Bronchial epithelial cell (primary cell): ENCODE measurements at regions not wholly inside any gene's neighbourhood (a gene's known extent, or its start where the extent isn't known, plus 50 kb on each side); places are given as distances from the start of the nearest gene placed in this dataset.

Experiments used
- DNase-seq: peaks from one replicate; pipeline ENCODE4 v3.0.0-alpha.2; 2010; ENCODE audit warnings: low read depth
- FAIRE-seq: peaks from 2 replicates; lab custom pipeline; 2011; peaks lifted over from hg19 to GRCh38; lab: Jason Lieb, UNC
- H3K27me3 ChIP-seq: 2 replicates; pipeline ENCODE4 v1.5.1; 2011; ENCODE audit warnings: low read length; ENCODE audit not compliant: control insufficient read depth, insufficient read depth
- H3K36me3 ChIP-seq: 2 replicates; pipeline ENCODE4 v1.5.1; 2011; ENCODE audit warnings: low read length; ENCODE audit not compliant: control insufficient read depth, insufficient read depth
- H3K4me3 ChIP-seq: 2 replicates; pipeline ENCODE4 v1.5.1; 2011; ENCODE audit warnings: mild to moderate bottlenecking, low read depth, low read length, control low read depth
- CTCF ChIP-seq: IDR thresholded peaks from 2 replicates; pipeline ENCODE4 v1.5.1; 2011; ENCODE audit warnings: mild to moderate bottlenecking, moderate library complexity, low read length, control low read depth, inconsistent platforms; ENCODE audit not compliant: insufficient read depth, severe bottlenecking

- no peak for TF ChIP-seq CTCF
- H3K36me3 ChIP-seq, result no peaks in the 10 kb centered on the region
- H3K27me3 ChIP-seq, result no peaks in the 10 kb centered on the region
- DNase-seq, result no peak
- no peak for FAIRE-seq
- H3K4me3 ChIP-seq, result no peak overlapping the region
Observed at GRCh38 chr6:103554911-103555310, 1304.8 kb downstream of the HACE1 start.

- FAIRE-seq, result no peak
- DNase-seq, result no peak
- Histone ChIP-seq H3K4me3 (no peak overlapping the region), H3K36me3 (no peaks in the 10 kb centered on the region), H3K27me3 (no peaks in the 10 kb centered on the region)
- no peak for TF ChIP-seq CTCF
Observed at GRCh38 chr6:103538381-103538780, 1321.3 kb downstream of the HACE1 start.

DNA sequence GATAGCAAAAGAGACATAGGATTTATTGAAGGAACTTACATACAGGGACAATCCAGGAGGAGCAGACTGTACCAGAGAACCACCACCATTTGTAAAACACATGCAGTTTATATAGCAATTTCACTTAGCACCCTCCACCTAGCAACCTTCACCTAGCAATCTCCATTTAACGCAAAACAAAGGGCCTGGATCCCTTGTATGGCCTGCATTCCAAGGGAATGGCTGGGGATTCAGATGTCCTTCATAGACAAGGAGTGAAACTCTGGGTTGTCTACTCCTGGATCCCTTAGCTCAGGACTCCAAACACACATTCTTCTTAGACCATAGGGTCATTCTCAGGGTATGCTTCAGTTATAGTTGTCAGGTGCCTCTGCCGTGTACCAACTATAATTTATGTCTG lies 1324.9 kb downstream of the HACE1 start:
- no peak for FAIRE-seq
- no peak for TF ChIP-seq CTCF
- H3K27me3 ChIP-seq, result no peaks in the 10 kb centered on the region
- no peaks in the 10 kb centered on the region for H3K36me3 ChIP-seq
- no peak overlapping the region for H3K4me3 ChIP-seq
- no peak for DNase-seq

DNA sequence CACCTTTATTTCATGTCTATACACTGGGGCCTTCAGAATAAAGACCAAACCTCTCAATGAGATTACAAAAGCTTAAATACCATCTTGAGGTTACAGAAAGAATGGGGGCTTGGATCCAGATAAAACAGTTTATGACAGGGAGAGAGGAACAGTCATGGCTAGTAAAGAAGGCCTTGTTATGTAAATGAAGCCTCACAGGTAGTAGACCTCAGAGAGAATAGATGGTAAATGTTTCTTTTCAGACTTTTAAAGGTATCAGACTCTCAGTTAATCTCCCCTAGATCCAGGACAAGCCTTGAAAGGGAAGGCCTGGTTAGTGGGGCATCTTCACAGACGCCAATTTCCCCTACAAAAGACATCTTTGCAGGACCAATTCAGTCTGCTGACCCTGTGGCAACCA lies 1325.6 kb downstream of the HACE1 start:
- no peak overlapping the region for H3K4me3 ChIP-seq
- no peak for TF ChIP-seq CTCF
- H3K36me3 ChIP-seq, result no peaks in the 10 kb centered on the region
- DNase-seq, result no peak
- no peak for FAIRE-seq
- no peaks in the 10 kb centered on the region for H3K27me3 ChIP-seq

DNA sequence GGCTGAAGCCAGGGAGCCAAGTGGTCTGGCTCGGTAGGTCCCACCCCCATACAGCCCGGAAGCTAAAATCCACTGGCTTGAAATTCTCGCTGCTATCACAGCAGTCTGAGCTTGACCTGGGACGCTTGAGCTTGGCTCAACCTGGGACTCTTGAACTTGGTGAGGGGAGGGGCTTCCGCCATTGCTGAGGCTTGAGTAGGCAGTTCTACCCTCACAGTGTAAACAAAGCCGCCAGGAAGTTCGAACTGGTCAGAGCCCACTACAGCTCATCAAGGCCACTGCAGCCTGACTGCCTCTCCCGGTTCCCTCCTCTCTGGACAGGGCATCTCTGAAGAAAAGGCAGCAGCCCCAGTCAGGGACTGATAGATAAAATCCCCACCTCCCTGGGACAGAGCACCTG lies 1337.7 kb downstream of the HACE1 start:
- Histone ChIP-seq H3K27me3 (no peaks in the 10 kb centered on the region), H3K4me3 (no peak overlapping the region), H3K36me3 (no peaks in the 10 kb centered on the region)
- TF ChIP-seq CTCF, result no peak
- FAIRE-seq, result no peak
- DNase-seq, result no peak

GRCh38 chr6:103516336-103516735 lies 1343.4 kb downstream of the HACE1 start:
- DNase-seq (no peak), FAIRE-seq (no peak)
- Histone ChIP-seq H3K27me3 (no peaks in the 10 kb centered on the region), H3K4me3 (no peak overlapping the region), H3K36me3 (no peaks in the 10 kb centered on the region)
- no peak for TF ChIP-seq CTCF
